Uterus (tissue), 2 donors: ENCODE measurements at regions not wholly inside any gene's neighbourhood (a gene's known extent, or its start where the extent isn't known, plus 50 kb on each side); places are given as distances from the start of the nearest gene placed in this dataset.

ENCODE experiments used
- CTCF ChIP-seq, 4 experiments: fragments of 200-600 bp in 2 of 4; fragments of 450-650 bp in 2 of 4; sonication (generic) in 2 of 4; IDR thresholded peaks; one replicate each; pipeline ENCODE4 v1.5.1; 2016 to 2019; ENCODE audit warnings: antibody characterized with exemption in 4 of 4, mild to moderate bottlenecking in 2 of 4, moderate library complexity in 1 of 4
- POLR2A ChIP-seq, 2 donors: fragments of 450-650 bp; IDR thresholded peaks; one replicate each; pipeline ENCODE4 v1.6.1; 2016; ENCODE audit warnings: antibody characterized with exemption in 2 of 2, mild to moderate bottlenecking in 1 of 2, moderate library complexity in 1 of 2

- no peak for TF ChIP-seq CTCF (IDR thresholded peaks at IDR 0.05)
- TF ChIP-seq POLR2A (IDR thresholded peaks at IDR 0.05), result no peak
These were observed 370.1 kb upstream of the DDHD1 start for GRCh38 chr14:53523226-53523625.
